ENCODE measurements at regions not wholly inside any gene's neighbourhood (a gene's known extent, or its start where the extent isn't known, plus 50 kb on each side); places are given as distances from the start of the nearest gene placed in this dataset.

- Histone ChIP-seq H3K9me3 (ENCODE audit: control insufficient read depth in 2 of 2, low read length in 2 of 2) (no peaks in the 10 kb centered on the region), H3K27ac (ENCODE audit: low read length) (no peak overlapping the region), H3K36me3 (ENCODE audit: control insufficient read depth in 2 of 2, insufficient read depth in 2 of 2, low read length in 2 of 2) (no peaks in the 10 kb centered on the region), H3K9ac (ENCODE audit: low read length in 2 of 2) (no peak overlapping the region), H3K4me1 (ENCODE audit: control insufficient read depth, insufficient read depth, low read length) (no peaks in the 10 kb centered on the region), H3K4me3 (ENCODE audit: low read length in 2 of 2) (no peak overlapping the region), H3K27me3 (ENCODE audit: control insufficient read depth in 1 of 2, insufficient read depth in 2 of 2, low read length in 2 of 2) (no peaks in the 10 kb centered on the region)
Measured at GRCh38 chrX:21166272-21166982, 207.8 kb upstream of the CNKSR2 start.

DNA sequence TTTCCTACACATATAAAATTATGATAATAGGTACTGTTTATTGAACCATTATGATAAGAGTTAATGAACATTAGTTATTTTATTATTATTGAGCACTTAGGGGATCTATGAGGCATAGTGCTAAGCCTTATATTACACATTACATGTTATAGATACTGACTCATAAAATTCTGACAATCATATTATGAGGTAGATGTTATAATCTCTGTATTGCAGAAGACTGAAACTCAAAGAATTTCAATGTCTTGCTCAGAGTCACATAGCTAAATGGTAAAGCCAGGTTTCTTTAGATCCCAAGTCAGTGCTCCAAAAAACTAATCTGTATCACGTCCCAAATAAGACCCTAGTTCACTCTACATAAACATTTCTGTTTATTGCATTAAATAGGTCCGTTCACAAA is 207.2 kb upstream of the CNKSR2 start:
- Histone ChIP-seq H3K9me3 (ENCODE audit: control insufficient read depth in 2 of 2, low read length in 2 of 2) (no peaks in the 10 kb centered on the region), H3K36me3 (ENCODE audit: control insufficient read depth in 2 of 2, insufficient read depth in 2 of 2, low read length in 2 of 2) (no peaks in the 10 kb centered on the region), H3K9ac (ENCODE audit: low read length in 2 of 2) (no peak overlapping the region), H3K4me1 (ENCODE audit: control insufficient read depth, insufficient read depth, low read length) (no peaks in the 10 kb centered on the region), H3K27me3 (ENCODE audit: control insufficient read depth in 1 of 2, insufficient read depth in 2 of 2, low read length in 2 of 2) (no peaks in the 10 kb centered on the region), H3K4me3 (ENCODE audit: low read length in 2 of 2) (no peak overlapping the region), H3K27ac (ENCODE audit: low read length) (no peak overlapping the region)

DNA sequence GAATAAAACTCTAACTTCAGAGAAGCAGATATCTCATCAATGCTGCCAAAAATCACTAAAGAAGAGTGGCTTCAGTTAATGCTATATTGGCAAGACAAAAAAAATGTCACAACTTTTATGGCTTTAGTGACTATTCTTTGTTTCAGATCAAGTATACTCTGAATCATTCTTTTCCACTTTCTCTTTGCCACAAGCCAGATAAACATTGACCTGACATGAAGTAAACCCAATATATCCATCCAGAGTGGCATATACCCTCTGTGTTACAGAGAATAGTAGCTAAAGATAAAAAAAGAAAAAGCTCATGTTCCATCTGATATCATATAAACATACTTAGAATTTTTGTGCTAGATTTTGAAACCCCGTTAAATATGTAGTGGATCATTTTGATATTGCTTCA is 206.7 kb upstream of the CNKSR2 start:
- no peak overlapping the region for H3K4me3 ChIP-seq (ENCODE audit: low read length in 2 of 2)
- no peaks in the 10 kb centered on the region for H3K9me3 ChIP-seq (ENCODE audit: control insufficient read depth in 2 of 2, low read length in 2 of 2)
- no peaks in the 10 kb centered on the region for H3K36me3 ChIP-seq (ENCODE audit: control insufficient read depth in 2 of 2, insufficient read depth in 2 of 2, low read length in 2 of 2)
- H3K9ac ChIP-seq (ENCODE audit: low read length in 2 of 2), result no peak overlapping the region
- H3K27me3 ChIP-seq (ENCODE audit: control insufficient read depth in 1 of 2, insufficient read depth in 2 of 2, low read length in 2 of 2), result no peaks in the 10 kb centered on the region
- H3K27ac ChIP-seq (ENCODE audit: low read length), result no peak overlapping the region
- no peaks in the 10 kb centered on the region for H3K4me1 ChIP-seq (ENCODE audit: control insufficient read depth, insufficient read depth, low read length)

DNA sequence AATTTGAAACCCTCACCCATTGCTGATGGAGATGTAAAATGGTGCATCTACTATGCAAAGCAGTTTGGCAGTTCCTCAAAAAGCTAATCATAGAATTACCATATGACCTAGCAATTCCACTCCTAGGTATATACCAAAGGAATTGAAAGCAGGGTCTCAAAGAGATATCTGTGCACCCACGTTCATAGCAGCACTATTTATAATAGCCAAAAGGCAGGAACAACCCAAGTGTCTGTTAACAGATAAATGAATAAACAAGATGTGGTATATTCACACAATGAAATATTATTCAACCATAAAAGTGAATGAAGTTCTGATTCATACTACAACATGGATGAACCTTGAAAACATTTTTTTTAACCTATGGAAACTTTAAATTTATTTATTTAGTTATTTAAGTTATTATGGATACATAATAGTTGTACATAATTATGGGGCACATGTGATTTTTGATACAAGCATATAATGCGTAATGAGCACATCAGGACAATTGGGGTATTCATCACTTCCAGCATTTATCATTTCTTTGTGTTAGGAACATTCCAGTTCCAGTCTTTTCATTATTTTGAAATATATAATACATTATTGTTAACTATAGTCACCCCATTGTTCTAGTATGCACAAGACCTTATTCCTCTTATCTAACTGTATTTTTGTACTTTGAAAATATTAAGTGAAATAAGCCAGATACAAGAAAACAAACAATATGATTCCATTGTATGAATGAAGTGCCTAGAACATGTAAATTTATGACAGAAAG is 205.6 kb upstream of the CNKSR2 start:
- Histone ChIP-seq H3K9ac (ENCODE audit: low read length in 2 of 2) (no peak overlapping the region), H3K36me3 (ENCODE audit: control insufficient read depth in 2 of 2, insufficient read depth in 2 of 2, low read length in 2 of 2) (no peaks in the 10 kb centered on the region), H3K4me1 (ENCODE audit: control insufficient read depth, insufficient read depth, low read length) (no peaks in the 10 kb centered on the region), H3K9me3 (ENCODE audit: control insufficient read depth in 2 of 2, low read length in 2 of 2) (no peaks in the 10 kb centered on the region), H3K4me3 (ENCODE audit: low read length in 2 of 2) (no peak overlapping the region), H3K27me3 (ENCODE audit: control insufficient read depth in 1 of 2, insufficient read depth in 2 of 2, low read length in 2 of 2) (no peaks in the 10 kb centered on the region), H3K27ac (ENCODE audit: low read length) (no peak overlapping the region)

- Histone ChIP-seq H3K4me3 (ENCODE audit: low read length in 2 of 2) (no peak overlapping the region), H3K27ac (ENCODE audit: low read length) (no peak overlapping the region), H3K9ac (ENCODE audit: low read length in 2 of 2) (no peak overlapping the region), H3K9me3 (ENCODE audit: control insufficient read depth in 2 of 2, low read length in 2 of 2) (no peaks in the 10 kb centered on the region), H3K36me3 (ENCODE audit: control insufficient read depth in 2 of 2, insufficient read depth in 2 of 2, low read length in 2 of 2) (no peaks in the 10 kb centered on the region), H3K27me3 (ENCODE audit: control insufficient read depth in 1 of 2, insufficient read depth in 2 of 2, low read length in 2 of 2) (no peaks in the 10 kb centered on the region), H3K4me1 (ENCODE audit: control insufficient read depth, insufficient read depth, low read length) (no peaks in the 10 kb centered on the region)
Measured at GRCh38 chrX:21171181-21171580, 203.0 kb upstream of the CNKSR2 start.

GRCh38 chrX:21174439-21174838 is 199.8 kb upstream of the CNKSR2 start:
- no peak overlapping the region for H3K27ac ChIP-seq (ENCODE audit: low read length)
- H3K36me3 ChIP-seq (ENCODE audit: control insufficient read depth in 2 of 2, insufficient read depth in 2 of 2, low read length in 2 of 2), result no peaks in the 10 kb centered on the region
- H3K27me3 ChIP-seq (ENCODE audit: control insufficient read depth in 1 of 2, insufficient read depth in 2 of 2, low read length in 2 of 2), result no peaks in the 10 kb centered on the region
- H3K4me1 ChIP-seq (ENCODE audit: control insufficient read depth, insufficient read depth, low read length), result peaks cover 6% of the 10 kb centered on the region
- no peaks in the 10 kb centered on the region for H3K9me3 ChIP-seq (ENCODE audit: control insufficient read depth in 2 of 2, low read length in 2 of 2)
- H3K4me3 ChIP-seq (ENCODE audit: low read length in 2 of 2), result no peak overlapping the region
- no peak overlapping the region for H3K9ac ChIP-seq (ENCODE audit: low read length in 2 of 2)

DNA sequence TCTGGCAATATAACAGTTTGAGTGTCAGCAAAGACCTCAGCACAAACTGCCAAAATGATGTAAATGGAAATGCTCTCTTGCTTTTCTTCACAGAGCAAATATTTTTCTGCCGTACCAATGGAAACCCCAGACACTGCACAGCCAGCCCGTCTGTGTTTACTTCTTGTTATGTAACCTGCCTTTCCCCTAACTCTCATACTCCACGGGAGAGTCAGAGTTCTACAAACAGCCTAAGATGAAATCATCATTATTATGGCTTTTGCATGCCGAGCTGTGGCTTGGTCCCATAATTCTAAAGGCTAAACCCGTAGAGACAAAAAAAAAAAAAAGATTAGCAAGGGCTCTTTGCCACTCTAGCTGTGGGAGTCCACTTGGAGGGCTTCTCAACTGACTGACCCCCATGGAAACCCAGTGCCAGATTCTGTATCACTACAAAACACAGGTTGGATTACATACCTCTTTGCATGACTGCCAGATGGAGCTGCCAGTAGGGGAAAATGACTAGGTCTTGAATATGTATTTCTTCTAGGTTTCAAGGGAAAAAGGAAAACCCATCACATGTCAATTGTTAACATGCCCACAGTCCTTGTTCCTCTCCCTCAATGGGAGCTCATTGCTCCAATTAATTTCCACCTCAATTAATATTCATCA is 197.2 kb upstream of the CNKSR2 start:
- H3K27ac ChIP-seq (ENCODE audit: low read length), result peak overlapping the region; percentile 42
- no peak overlapping the region for H3K4me3 ChIP-seq (ENCODE audit: low read length in 2 of 2)
- H3K4me1 ChIP-seq (ENCODE audit: control insufficient read depth, insufficient read depth, low read length), result peaks cover 6% of the 10 kb centered on the region
- H3K36me3 ChIP-seq (ENCODE audit: control insufficient read depth in 2 of 2, insufficient read depth in 2 of 2, low read length in 2 of 2), result no peaks in the 10 kb centered on the region
- H3K9me3 ChIP-seq (ENCODE audit: control insufficient read depth in 2 of 2, low read length in 2 of 2), result no peaks in the 10 kb centered on the region
- no peaks in the 10 kb centered on the region for H3K27me3 ChIP-seq (ENCODE audit: control insufficient read depth in 1 of 2, insufficient read depth in 2 of 2, low read length in 2 of 2)
- no peak overlapping the region for H3K9ac ChIP-seq (ENCODE audit: low read length in 2 of 2)

- Histone ChIP-seq H3K4me1 (ENCODE audit: control insufficient read depth, insufficient read depth, low read length) (peaks cover 6% of the 10 kb centered on the region), H3K9ac (ENCODE audit: low read length in 2 of 2) (no peak overlapping the region), H3K27ac (ENCODE audit: low read length) (no peak overlapping the region), H3K9me3 (ENCODE audit: control insufficient read depth in 2 of 2, low read length in 2 of 2) (no peaks in the 10 kb centered on the region), H3K27me3 (ENCODE audit: control insufficient read depth in 1 of 2, insufficient read depth in 2 of 2, low read length in 2 of 2) (no peaks in the 10 kb centered on the region), H3K4me3 (ENCODE audit: low read length in 2 of 2) (peak overlapping the region in 1 of 2 donors; percentile 3), H3K36me3 (ENCODE audit: control insufficient read depth in 2 of 2, insufficient read depth in 2 of 2, low read length in 2 of 2) (no peaks in the 10 kb centered on the region)
Measured at GRCh38 chrX:21181232-21181853, 192.9 kb upstream of the CNKSR2 start.

DNA sequence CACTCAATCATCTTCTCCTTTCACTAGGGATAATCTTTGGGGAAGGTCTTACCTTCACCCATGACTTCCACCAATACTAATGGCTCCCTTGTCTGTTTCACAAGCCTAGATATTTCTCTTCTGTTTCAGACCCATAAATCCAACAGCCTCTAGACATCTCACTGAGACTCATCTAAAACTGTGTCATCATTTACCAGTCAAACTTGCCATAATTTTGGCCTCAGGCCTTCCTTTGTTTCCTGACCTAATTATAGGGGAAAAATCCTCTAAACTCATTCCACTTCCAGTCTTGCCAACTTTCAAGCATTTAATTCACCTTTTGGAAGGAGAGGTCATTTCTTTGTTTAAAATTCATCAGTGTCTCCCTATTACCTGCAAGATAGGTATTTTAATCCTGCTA is 181.0 kb upstream of the CNKSR2 start:
- peaks cover 0 to 3% of the 10 kb centered on the region in 2 donors for H3K9me3 ChIP-seq (ENCODE audit: control insufficient read depth in 2 of 2, low read length in 2 of 2)
- no peaks in the 10 kb centered on the region for H3K27me3 ChIP-seq (ENCODE audit: control insufficient read depth in 1 of 2, insufficient read depth in 2 of 2, low read length in 2 of 2)

DNA sequence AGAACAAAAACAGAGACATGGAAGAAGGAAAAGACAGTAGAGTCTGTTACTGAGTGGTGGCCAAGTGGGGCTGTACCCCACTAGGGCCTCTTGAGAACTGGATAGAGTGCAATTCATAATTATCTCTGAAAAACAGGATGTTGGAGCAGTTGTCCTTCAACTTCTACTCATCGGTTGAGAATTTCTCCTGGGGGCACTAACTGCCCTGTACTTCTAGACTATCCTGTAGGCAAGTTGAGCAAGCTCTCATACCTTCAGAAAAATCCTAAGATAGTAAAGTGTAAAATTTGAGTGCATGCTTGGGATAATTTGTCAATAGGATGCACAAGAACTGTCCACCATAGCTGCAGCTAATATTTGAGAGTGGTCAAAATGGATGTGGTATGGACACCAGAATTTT is 179.7 kb upstream of the CNKSR2 start:
- Histone ChIP-seq H3K4me1 (ENCODE audit: control insufficient read depth, insufficient read depth, low read length) (no peaks in the 10 kb centered on the region), H3K27me3 (ENCODE audit: control insufficient read depth in 1 of 2, insufficient read depth in 2 of 2, low read length in 2 of 2) (no peaks in the 10 kb centered on the region), H3K4me3 (ENCODE audit: low read length in 2 of 2) (no peak overlapping the region), H3K27ac (ENCODE audit: low read length) (no peak overlapping the region), H3K36me3 (ENCODE audit: control insufficient read depth in 2 of 2, insufficient read depth in 2 of 2, low read length in 2 of 2) (no peaks in the 10 kb centered on the region), H3K9me3 (ENCODE audit: control insufficient read depth in 2 of 2, low read length in 2 of 2) (peaks cover 0 to 1% of the 10 kb centered on the region in 2 donors), H3K9ac (ENCODE audit: low read length in 2 of 2) (no peak overlapping the region)

More for the DNA sequence above, 181.0 kb upstream of the CNKSR2 start:
- Histone ChIP-seq H3K9ac (ENCODE audit: low read length in 2 of 2) (no peak overlapping the region), H3K36me3 (ENCODE audit: control insufficient read depth in 2 of 2, insufficient read depth in 2 of 2, low read length in 2 of 2) (no peaks in the 10 kb centered on the region), H3K4me1 (ENCODE audit: control insufficient read depth, insufficient read depth, low read length) (no peaks in the 10 kb centered on the region), H3K27ac (ENCODE audit: low read length) (no peak overlapping the region), H3K4me3 (ENCODE audit: low read length in 2 of 2) (no peak overlapping the region)
